ENCODE measurements at regions not wholly inside any gene's neighbourhood (a gene's known extent, or its start where the extent isn't known, plus 50 kb on each side); places are given as distances from the start of the nearest gene placed in this dataset.
"Not testable (repeated sequence)": the region's sequence is repeated elsewhere in the genome, so short reads cannot be mapped to it uniquely, and the experiment has no call there.

- TF ChIP-seq CTCF (IDR thresholded peaks at IDR 0.05) (no peak), EZH2 (IDR thresholded peaks at IDR 0.05; ENCODE audit: borderline replicate concordance, insufficient read depth, low read depth, low read length, poor library complexity, severe bottlenecking) (no peak)
- DNase-seq = no peak
- WGBS (ENCODE audit: insufficient coverage) = 91% methylated on average over 15 of the region's 21 CpGs
- Histone ChIP-seq H3K36me3 (replicated peaks in 1 of 2; ENCODE audit: control extremely low read depth in 1 of 2, control insufficient read depth in 1 of 2, extremely low read depth in 1 of 2, insufficient read depth in 2 of 2, low read length in 1 of 2) (no peaks in the 10 kb centered on the region), H3K4me1 (ENCODE audit: control insufficient read depth in 2 of 2, insufficient read depth in 2 of 2, low read length in 2 of 2) (no peaks in the 10 kb centered on the region), H3K27me3 (replicated peaks in 1 of 4; ENCODE audit: control extremely low read depth in 1 of 4, control insufficient read depth in 3 of 4, insufficient read depth in 4 of 4, low read length in 3 of 4) (no peaks in the 10 kb centered on the region), H3K9me3 (ENCODE audit: control extremely low read depth in 1 of 3, control insufficient read depth in 2 of 3, insufficient read depth in 1 of 3, low read length in 2 of 3) (peaks cover 0 to 14% (median 0%) of the 10 kb centered on the region in 3 donors), H3K4me3 (ENCODE audit: control extremely low read depth in 1 of 5, extremely low read depth in 1 of 5, insufficient read depth in 1 of 5, low read depth in 2 of 5, low read length in 4 of 5) (no peak overlapping the region), H3K27ac (ENCODE audit: low read length in 2 of 2) (no peak overlapping the region), H2AFZ (ENCODE audit: insufficient read depth, low read depth, low read length, poor library complexity, severe bottlenecking) (no peak overlapping the region), H3K4me2 (replicated peaks; ENCODE audit: low read depth, low read length, poor library complexity, severe bottlenecking) (no peak overlapping the region), H3K9ac (ENCODE audit: low read length) (no peak overlapping the region), H3K79me2 (ENCODE audit: control insufficient read depth, insufficient read depth, low read length) (no peaks in the 10 kb centered on the region), H4K20me1 (ENCODE audit: control insufficient read depth, insufficient read depth, low read length, poor library complexity, severe bottlenecking) (no peaks in the 10 kb centered on the region)
- POLR2A ChIA-PET = no interaction called here
- Mint-ChIP-seq H3K4me1 (no peaks in the 10 kb centered on the region), H3K9me3 (ENCODE audit: insufficient read depth) (peaks cover 16% of the 10 kb centered on the region), H3K4me3 (no peak overlapping the region), H3K27me3 (no peaks in the 10 kb centered on the region), H3K27ac (no peak overlapping the region)
- intact Hi-C loops (cut with micrococcal nuclease) = no loop called here
- CTCF ChIA-PET = no interaction called here
- ATAC-seq (ENCODE audit: low read depth) = no peak
These were observed 105.0 kb upstream of the TMTC1 start for GRCh38 chr12:29888777-29889176.

- CTCF ChIA-PET; H3K4me1 Mint-ChIP-seq; DNase-seq; H3K36me3 ChIP-seq (replicated peaks in 1 of 2; ENCODE audit: control extremely low read depth in 1 of 2, control insufficient read depth in 1 of 2, extremely low read depth in 1 of 2, insufficient read depth in 2 of 2, low read length in 1 of 2); POLR2A ChIA-PET; H3K9ac ChIP-seq (ENCODE audit: low read length); H3K27ac ChIP-seq (ENCODE audit: low read length in 2 of 2); H3K27ac Mint-ChIP-seq; ATAC-seq (ENCODE audit: low read depth); H4K20me1 ChIP-seq (ENCODE audit: control insufficient read depth, insufficient read depth, low read length, poor library complexity, severe bottlenecking); H3K27me3 Mint-ChIP-seq; H3K4me2 ChIP-seq (replicated peaks; ENCODE audit: low read depth, low read length, poor library complexity, severe bottlenecking); H3K4me3 ChIP-seq (ENCODE audit: control extremely low read depth in 1 of 5, extremely low read depth in 1 of 5, insufficient read depth in 1 of 5, low read depth in 2 of 5, low read length in 4 of 5); H3K4me1 ChIP-seq (ENCODE audit: control insufficient read depth in 2 of 2, insufficient read depth in 2 of 2, low read length in 2 of 2); H3K79me2 ChIP-seq (ENCODE audit: control insufficient read depth, insufficient read depth, low read length); H3K27me3 ChIP-seq (replicated peaks in 1 of 4; ENCODE audit: control extremely low read depth in 1 of 4, control insufficient read depth in 3 of 4, insufficient read depth in 4 of 4, low read length in 3 of 4); H3K4me3 Mint-ChIP-seq; intact Hi-C loops (cut with micrococcal nuclease); H2AFZ ChIP-seq (ENCODE audit: insufficient read depth, low read depth, low read length, poor library complexity, severe bottlenecking): not testable (repeated sequence)
- H3K9me3 ChIP-seq (ENCODE audit: control extremely low read depth in 1 of 3, control insufficient read depth in 2 of 3, insufficient read depth in 1 of 3, low read length in 2 of 3) = peaks cover 0 to 14% (median 0%) of the 10 kb centered on the region in 3 donors
- peaks cover 16% of the 10 kb centered on the region for H3K9me3 Mint-ChIP-seq (ENCODE audit: insufficient read depth)
- 80% methylated on average over 1 of the region's 4 CpGs for WGBS (ENCODE audit: insufficient coverage)
These were observed 101.2 kb upstream of the TMTC1 start for GRCh38 chr12:29884957-29885356.
